K562 (cell line): ENCODE measurements at regions not wholly inside any gene's neighbourhood (a gene's known extent, or its start where the extent isn't known, plus 50 kb on each side); places are given as distances from the start of the nearest gene placed in this dataset.

Source experiments
- ATAC-seq: fragments of 200-7000 bp; cut with Tn5 transposase; 3 replicates; pipeline ENCODE4 v1.9.1; 2020; ENCODE audit warnings: moderate library complexity
- BruUV-seq: library from RNA; stranded (reverse); fragments of 400-500 nt; replicated peaks from 2 replicates; lab custom pipeline; 2021; lab: Mats Ljungman, UMichigan
- CTCF ChIA-PET: fragments of 300-600 bp; formaldehyde crosslinking; extraction: SDS; loops from one replicate; lab custom pipeline; 2021; ENCODE audit warnings: low intra/inter-chr PET ratio; lab: Yijun Ruan, JAX
- POLR2A ChIA-PET: fragments of 300-600, 350-650 bp; sonication (Branson Sonifier 250); formaldehyde crosslinking; extraction: SDS; loops from one replicate; lab custom pipeline; 2021; ENCODE audit warnings: antibody characterized with exemption, inconsistent platforms; lab: Yijun Ruan, JAX
- DNase-seq, 4 experiments: peaks; one replicate each; pipeline versions ENCODE4 v3.0.0 to v3.0.0-alpha.2; 2011 to 2018; ENCODE audit warnings: low spot score in 3 of 4, mixed read lengths in 3 of 4; ENCODE audit errors: extremely low read depth in 1 of 4
- FAIRE-seq: peaks from 2 replicates; lab custom pipeline; 2011; peaks lifted over from hg19 to GRCh38; lab: Jason Lieb, UNC
- H2AFZ ChIP-seq: 2 replicates; pipeline ENCODE4 v1.6.0; 2011; ENCODE audit warnings: low read depth, low read length, control low read depth, inconsistent platforms
- H3K27ac ChIP-seq: fragments of 200-600 bp; 3 replicates; pipeline ENCODE4 v1.8.0; 2011; ENCODE audit warnings: low read depth, mild to moderate bottlenecking, control low read depth, inconsistent platforms, low read length, moderate library complexity, mixed read lengths; ENCODE audit errors: extremely low read depth
- H3K27me3 ChIP-seq, 2 experiments: fragments of 300-600 bp in 1 of 2; 2 replicates in 1 of 2; 3 replicates in 1 of 2; pipeline versions ENCODE4 v1.6.0 to v1.8.0; 2011; ENCODE audit warnings: inconsistent platforms in 2 of 2, low read length in 2 of 2, mild to moderate bottlenecking in 1 of 2, mixed read lengths in 1 of 2, moderate library complexity in 1 of 2; ENCODE audit not compliant: control insufficient read depth in 2 of 2, insufficient read depth in 2 of 2
- H3K36me3 ChIP-seq: fragments of 300-600 bp; 3 replicates; pipeline ENCODE4 v1.8.0; 2011; ENCODE audit warnings: mild to moderate bottlenecking, low read length, inconsistent platforms; ENCODE audit not compliant: control insufficient read depth, insufficient read depth
- H3K4me1 ChIP-seq, 2 experiments: fragments of 200-600 bp in 1 of 2; replicated peaks in 1 of 2; 2 replicates in 1 of 2; 3 replicates in 1 of 2; pipeline versions ENCODE4 v1.5.1 to v1.8.0; 2011; ENCODE audit warnings: inconsistent platforms in 2 of 2, low read length in 2 of 2, mild to moderate bottlenecking in 1 of 2, mixed read lengths in 1 of 2, moderate library complexity in 1 of 2; ENCODE audit not compliant: control insufficient read depth in 2 of 2, insufficient read depth in 2 of 2
- H3K4me2 ChIP-seq: 2 replicates; pipeline ENCODE4 v1.6.1; 2011; ENCODE audit warnings: low read length, control low read depth, inconsistent platforms, mixed read lengths; ENCODE audit not compliant: insufficient read depth
- H3K4me3 ChIP-seq: fragments of 200-600 bp; sonication (generic), shearing (Covaris generic); 2 replicates; pipeline ENCODE4 v1.5.1; 2016; ENCODE audit warnings: control low read depth, inconsistent platforms
- H3K79me2 ChIP-seq: fragments of 200-600 bp; 3 replicates; pipeline ENCODE4 v1.8.0; 2011; ENCODE audit warnings: low read length, inconsistent platforms; ENCODE audit not compliant: control insufficient read depth, insufficient read depth
- H3K9ac ChIP-seq, 2 experiments: 2 replicates each; pipeline versions ENCODE4 v1.6.0 to v1.6.1; 2011; ENCODE audit warnings: low read depth in 2 of 2, low read length in 2 of 2, control low read depth in 1 of 2, inconsistent platforms in 1 of 2, mild to moderate bottlenecking in 1 of 2, mixed read lengths in 1 of 2; ENCODE audit not compliant: insufficient read depth in 1 of 2
- H3K9me1 ChIP-seq: one replicate; pipeline ENCODE4 v1.6.0; 2011; ENCODE audit warnings: inconsistent platforms, mild to moderate bottlenecking, low read length, moderate library complexity; ENCODE audit not compliant: control insufficient read depth, insufficient read depth
- H3K9me3 ChIP-seq: replicated peaks from 2 replicates; pipeline ENCODE4 v1.5.1; 2011; ENCODE audit warnings: low read depth, low read length, inconsistent platforms; ENCODE audit not compliant: control insufficient read depth, insufficient read depth
- H4K20me1 ChIP-seq: replicated peaks from 2 replicates; pipeline ENCODE4 v1.6.1; 2011; ENCODE audit warnings: low read length, inconsistent platforms, mixed read lengths; ENCODE audit not compliant: control insufficient read depth, insufficient read depth
- ARNT ChIP-seq, 2 experiments: fragments of 450-650 bp; IDR thresholded peaks; 2 replicates each; pipeline ENCODE4 v1.6.1; 2016; ENCODE audit warnings: mild to moderate bottlenecking in 1 of 2
- BCLAF1 ChIP-seq, 2 experiments: fragments of 450-650 bp in 1 of 2; IDR thresholded peaks; 2 replicates each; pipeline ENCODE4 v1.6.1; 2011 to 2017; ENCODE audit warnings: low read depth in 2 of 2, antibody characterized with exemption in 1 of 2, borderline replicate concordance in 1 of 2, low read length in 1 of 2, mild to moderate bottlenecking in 1 of 2, mixed read lengths in 1 of 2; ENCODE audit not compliant: control insufficient read depth in 1 of 2
- BCOR ChIP-seq: fragments of 450-650 bp; IDR thresholded peaks from 2 replicates; pipeline ENCODE4 v1.6.1; 2016
- RFX7 ChIP-seq: fragments of 250-450 bp; sonication (Bioruptor Pico); IDR thresholded peaks from 2 replicates; pipeline ENCODE4 v1.5.1; 2021; ENCODE audit warnings: mild to moderate bottlenecking
- SIRT6 ChIP-seq: IDR thresholded peaks from one replicate; pipeline ENCODE4 v1.6.1; 2012; ENCODE audit warnings: low read depth, mild to moderate bottlenecking, control low read depth, inconsistent platforms, low read length, moderate library complexity
- ZNF316 ChIP-seq: fragments of 450-650 bp; IDR thresholded peaks from 2 replicates; pipeline ENCODE4 v1.6.1; 2016
- ZNF57 ChIP-seq: fragments of 450-650 bp; formaldehyde crosslinking; IDR thresholded peaks from 2 replicates; pipeline ENCODE4 v1.4.0; 2020; ENCODE audit warnings: mild to moderate bottlenecking, moderate library complexity
- ZNF717 ChIP-seq: fragments of 250-450 bp; sonication (Bioruptor Pico); IDR thresholded peaks from 2 replicates; pipeline ENCODE4 v1.5.0; 2021
- ZNF778 ChIP-seq: fragments of 450-650 bp; formaldehyde crosslinking; IDR thresholded peaks from 2 replicates; pipeline ENCODE4 v1.4.0; 2020; ENCODE audit warnings: mild to moderate bottlenecking, moderate library complexity
- WGBS: fragments of 100-300 bp; shearing (Covaris generic); methylation state at CpG from one replicate; pipeline ENCODE4 v1.1.6; 2016; ENCODE audit warnings: low coverage, mixed read lengths; ENCODE audit not compliant: insufficient coverage; ENCODE audit errors: missing lambda C conversion rate; 5-methylcytosine and 5-hydroxymethylcytosine counted together
- in situ Hi-C: fragments of 300-500 bp; cut with MboI; formaldehyde crosslinking; loops from 4 replicates; pipeline ENCODE4 v1.15.0; 2018; ENCODE audit warnings: inconsistent platforms, mixed read lengths
- intact Hi-C: fragments of 100-400 bp; cut with micrococcal nuclease; formaldehyde crosslinking; loops from 2 replicates; pipeline ENCODE4 v1.14.2; 2022
- TF ChIP-seq, protein P1 (sequence below): conservative IDR thresholded peaks from 2 replicates; pipeline ENCODE4 v1.6.1; 2011; ENCODE audit warnings: low read depth, mild to moderate bottlenecking, low read length; ENCODE audit not compliant: control insufficient read depth
- TF ChIP-seq, protein P2 (sequence below): fragments of 450-650 bp; IDR thresholded peaks from 2 replicates; pipeline ENCODE4 v1.6.1; 2017; ENCODE audit warnings: antibody characterized with exemption, mild to moderate bottlenecking
- TF ChIP-seq, protein P3 (sequence below): fragments of 450-650 bp; IDR thresholded peaks from 2 replicates; pipeline ENCODE4 v1.6.1; 2016; ENCODE audit warnings: low read depth, mild to moderate bottlenecking, moderate library complexity

DNA sequence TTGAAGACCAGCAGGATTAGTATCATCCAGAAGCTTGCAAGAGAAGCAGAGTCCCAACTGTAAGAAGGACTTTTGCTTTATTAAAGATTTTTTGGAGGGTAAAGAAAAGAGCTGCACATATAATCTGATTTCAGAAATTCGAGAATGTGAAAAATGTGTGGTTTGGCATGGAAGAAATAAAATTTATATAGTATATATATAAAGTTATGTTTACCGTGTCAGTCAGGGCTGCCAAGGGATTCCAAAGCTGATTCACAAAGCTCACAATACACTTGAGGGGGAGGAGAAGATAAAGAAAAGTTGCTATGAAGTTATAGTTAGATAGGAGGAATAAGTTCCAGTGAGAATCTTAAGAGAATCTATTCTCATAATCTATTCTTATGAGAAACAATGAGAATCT is 231.8 kb upstream of the CACNA2D1 start:
- no peak overlapping the region for H2AFZ ChIP-seq
- FAIRE-seq (no peak), DNase-seq (no peak), ATAC-seq (no peak)
- no peaks in the 10 kb centered on the region for H3K79me2 ChIP-seq
- WGBS: 0% methylated on average over 2 of the region's 2 CpGs
- intact Hi-C loops: no loop called here
- no peaks in the 10 kb centered on the region for H3K36me3 ChIP-seq
- no peaks in the 10 kb centered on the region for H3K4me1 ChIP-seq
- H3K9me1 ChIP-seq: no peaks in the 10 kb centered on the region
- no peaks in the 10 kb centered on the region for H4K20me1 ChIP-seq
- ChIA-PET POLR2A (no interaction called here), CTCF (no interaction called here)
- H3K27me3 ChIP-seq: no peaks in the 10 kb centered on the region
- H3K27ac ChIP-seq: no peak overlapping the region
- no peak for TF ChIP-seq ZNF778 (CRISPR knock-in tag)
- no peak for TF ChIP-seq ZNF316
- TF ChIP-seq RFX7 (CRISPR knock-in tag): no peak
- no peak for TF ChIP-seq SIRT6
- TF ChIP-seq, protein P1, sequence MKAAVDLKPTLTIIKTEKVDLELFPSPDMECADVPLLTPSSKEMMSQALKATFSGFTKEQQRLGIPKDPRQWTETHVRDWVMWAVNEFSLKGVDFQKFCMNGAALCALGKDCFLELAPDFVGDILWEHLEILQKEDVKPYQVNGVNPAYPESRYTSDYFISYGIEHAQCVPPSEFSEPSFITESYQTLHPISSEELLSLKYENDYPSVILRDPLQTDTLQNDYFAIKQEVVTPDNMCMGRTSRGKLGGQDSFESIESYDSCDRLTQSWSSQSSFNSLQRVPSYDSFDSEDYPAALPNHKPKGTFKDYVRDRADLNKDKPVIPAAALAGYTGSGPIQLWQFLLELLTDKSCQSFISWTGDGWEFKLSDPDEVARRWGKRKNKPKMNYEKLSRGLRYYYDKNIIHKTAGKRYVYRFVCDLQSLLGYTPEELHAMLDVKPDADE: no peak
- no peak for TF ChIP-seq BCOR
- no peak for TF ChIP-seq ARNT (IDR thresholded peaks at IDR 0.05)
- TF ChIP-seq, protein P2, sequence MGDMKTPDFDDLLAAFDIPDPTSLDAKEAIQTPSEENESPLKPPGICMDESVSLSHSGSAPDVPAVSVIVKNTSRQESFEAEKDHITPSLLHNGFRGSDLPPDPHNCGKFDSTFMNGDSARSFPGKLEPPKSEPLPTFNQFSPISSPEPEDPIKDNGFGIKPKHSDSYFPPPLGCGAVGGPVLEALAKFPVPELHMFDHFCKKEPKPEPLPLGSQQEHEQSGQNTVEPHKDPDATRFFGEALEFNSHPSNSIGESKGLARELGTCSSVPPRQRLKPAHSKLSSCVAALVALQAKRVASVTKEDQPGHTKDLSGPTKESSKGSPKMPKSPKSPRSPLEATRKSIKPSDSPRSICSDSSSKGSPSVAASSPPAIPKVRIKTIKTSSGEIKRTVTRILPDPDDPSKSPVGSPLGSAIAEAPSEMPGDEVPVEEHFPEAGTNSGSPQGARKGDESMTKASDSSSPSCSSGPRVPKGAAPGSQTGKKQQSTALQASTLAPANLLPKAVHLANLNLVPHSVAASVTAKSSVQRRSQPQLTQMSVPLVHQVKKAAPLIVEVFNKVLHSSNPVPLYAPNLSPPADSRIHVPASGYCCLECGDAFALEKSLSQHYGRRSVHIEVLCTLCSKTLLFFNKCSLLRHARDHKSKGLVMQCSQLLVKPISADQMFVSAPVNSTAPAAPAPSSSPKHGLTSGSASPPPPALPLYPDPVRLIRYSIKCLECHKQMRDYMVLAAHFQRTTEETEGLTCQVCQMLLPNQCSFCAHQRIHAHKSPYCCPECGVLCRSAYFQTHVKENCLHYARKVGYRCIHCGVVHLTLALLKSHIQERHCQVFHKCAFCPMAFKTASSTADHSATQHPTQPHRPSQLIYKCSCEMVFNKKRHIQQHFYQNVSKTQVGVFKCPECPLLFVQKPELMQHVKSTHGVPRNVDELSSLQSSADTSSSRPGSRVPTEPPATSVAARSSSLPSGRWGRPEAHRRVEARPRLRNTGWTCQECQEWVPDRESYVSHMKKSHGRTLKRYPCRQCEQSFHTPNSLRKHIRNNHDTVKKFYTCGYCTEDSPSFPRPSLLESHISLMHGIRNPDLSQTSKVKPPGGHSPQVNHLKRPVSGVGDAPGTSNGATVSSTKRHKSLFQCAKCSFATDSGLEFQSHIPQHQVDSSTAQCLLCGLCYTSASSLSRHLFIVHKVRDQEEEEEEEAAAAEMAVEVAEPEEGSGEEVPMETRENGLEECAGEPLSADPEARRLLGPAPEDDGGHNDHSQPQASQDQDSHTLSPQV: no peak
- TF ChIP-seq BCLAF1 (IDR thresholded peaks at IDR 0.05; ENCODE audit: borderline replicate concordance in 1 of 2, control insufficient read depth in 1 of 2, low read depth in 2 of 2, low read length in 1 of 2): no peak
- TF ChIP-seq, protein P3, sequence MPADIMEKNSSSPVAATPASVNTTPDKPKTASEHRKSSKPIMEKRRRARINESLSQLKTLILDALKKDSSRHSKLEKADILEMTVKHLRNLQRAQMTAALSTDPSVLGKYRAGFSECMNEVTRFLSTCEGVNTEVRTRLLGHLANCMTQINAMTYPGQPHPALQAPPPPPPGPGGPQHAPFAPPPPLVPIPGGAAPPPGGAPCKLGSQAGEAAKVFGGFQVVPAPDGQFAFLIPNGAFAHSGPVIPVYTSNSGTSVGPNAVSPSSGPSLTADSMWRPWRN: no peak
- TF ChIP-seq ZNF717 (CRISPR knock-in tag): no peak
- no peak for TF ChIP-seq ZNF57
- H3K9me3 ChIP-seq: peaks cover 7% of the 10 kb centered on the region; the same call in 1 of the 2 replicates
- H3K9ac ChIP-seq: no peak overlapping the region
- H3K4me3 ChIP-seq: no peak overlapping the region
- no TSS peak for BruUV-seq
- in situ Hi-C loops: no loop called here
- no peak overlapping the region for H3K4me2 ChIP-seq
